COLO668 (cell line): ENCODE measurements at regions not wholly inside any gene's neighbourhood (a gene's known extent, or its start where the extent isn't known, plus 50 kb on each side); places are given as distances from the start of the nearest gene placed in this dataset.
A peak's percentile ranks its signal among the peaks of the same experiment; 100 is the strongest.
"Not testable (repeated sequence)": the region's sequence is repeated elsewhere in the genome, so short reads cannot be mapped to it uniquely, and the experiment has no call there.

Source experiments
- DNase-seq: peaks from one replicate; lab custom pipeline; 2025; ENCODE audit not compliant: unreplicated experiment; lab: John Stamatoyannopoulos, UW

- no peak for DNase-seq
Observed at GRCh38 chr18:34461266-34461665, 236.6 kb upstream of the NOL4 start.

GRCh38 chr18:34467058-34467457 is 242.3 kb upstream of the NOL4 start:
- DNase-seq, result no peak

- no peak for DNase-seq
Observed at GRCh38 chr18:34480162-34480700, 229.9 kb upstream of the DTNA start.

- DNase-seq, result no peak
Observed at GRCh38 chr18:34482204-34482603, 227.9 kb upstream of the DTNA start.

- DNase-seq, result no peak
Observed at GRCh38 chr18:34483198-34483597, 226.9 kb upstream of the DTNA start.

GRCh38 chr18:34491719-34492118 is 218.4 kb upstream of the DTNA start:
- DNase-seq, result no peak

- peak; percentile 21 for DNase-seq
Observed at GRCh38 chr18:34492652-34493051, 217.4 kb upstream of the DTNA start.

- peak; percentile 94 for DNase-seq
Observed at GRCh38 chr18:34493099-34493544, 217.0 kb upstream of the DTNA start.

- DNase-seq, result peak; percentile 90
Observed at GRCh38 chr18:34493566-34494358, 216.3 kb upstream of the DTNA start.

GRCh38 chr18:34494359-34494696 is 215.8 kb upstream of the DTNA start:
- peak; percentile 54 for DNase-seq

- no peak for DNase-seq
Observed at GRCh38 chr18:34495506-34495905, 214.6 kb upstream of the DTNA start.

GRCh38 chr18:34501553-34501952 is 208.5 kb upstream of the DTNA start:
- DNase-seq, result no peak

- DNase-seq, result no peak
Observed at GRCh38 chr18:34506198-34506597, 203.9 kb upstream of the DTNA start.

GRCh38 chr18:34509163-34509562 is 200.9 kb upstream of the DTNA start:
- no peak for DNase-seq

GRCh38 chr18:34509879-34510586 is 200.1 kb upstream of the DTNA start:
- no peak for DNase-seq

- DNase-seq, result no peak
Observed at GRCh38 chr18:34510926-34511325, 199.2 kb upstream of the DTNA start.

GRCh38 chr18:34511435-34511834 is 198.7 kb upstream of the DTNA start:
- no peak for DNase-seq

- no peak for DNase-seq
Observed at GRCh38 chr18:34511879-34512278, 198.2 kb upstream of the DTNA start.

- DNase-seq, result no peak
Observed at GRCh38 chr18:34514238-34514637, 195.9 kb upstream of the DTNA start.

GRCh38 chr18:34514957-34515356 is 195.1 kb upstream of the DTNA start:
- DNase-seq, result no peak

- not testable (repeated sequence) for DNase-seq
Observed at GRCh38 chr18:34516355-34516754, 193.7 kb upstream of the DTNA start.

GRCh38 chr18:34516996-34517395 is 193.1 kb upstream of the DTNA start:
- not testable (repeated sequence) for DNase-seq
